ENCODE measurements at regions not wholly inside any gene's neighbourhood (a gene's known extent, or its start where the extent isn't known, plus 50 kb on each side); places are given as distances from the start of the nearest gene placed in this dataset.
A peak's percentile ranks its signal among the peaks of the same experiment; 100 is the strongest.

DNA sequence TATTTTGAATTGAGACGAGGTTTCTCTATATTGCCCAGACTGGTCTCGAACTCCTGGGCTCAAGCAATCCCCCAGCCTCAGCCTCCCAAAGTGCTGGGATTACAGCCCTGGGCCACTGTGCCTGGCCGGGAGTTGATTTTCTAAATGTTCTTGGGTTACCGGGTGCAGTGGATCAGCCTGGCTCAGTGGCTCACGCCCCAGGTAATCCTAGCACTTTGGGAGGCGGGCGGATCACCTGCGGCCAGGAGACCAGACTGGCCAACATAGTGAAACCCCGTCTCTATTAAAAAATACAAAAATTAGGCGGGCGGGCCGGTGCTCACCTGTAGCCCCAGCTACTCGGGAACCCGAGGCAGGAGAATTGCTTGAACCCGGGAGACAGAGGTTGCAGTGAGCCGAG is 106.9 kb upstream of the LARP1 start:
- Histone ChIP-seq H4K5ac (ENCODE audit: insufficient read length, low read depth, low read length) (no peak overlapping the region), H2BK5ac (ENCODE audit: low read depth, low read length) (no peak overlapping the region), H3K4me1 (replicated peaks in 1 of 4; ENCODE audit: control insufficient read depth in 3 of 4, insufficient read depth in 4 of 4, low read length in 3 of 4) (peaks cover 0 to 10% (median 5%) of the 10 kb centered on the region in 4 experiments; a peak in 4 of 7 replicates), H3K14ac (ENCODE audit: insufficient read length) (no peak overlapping the region), H3K27ac (ENCODE audit: low read depth, low read length) (no peak overlapping the region), H4K91ac (replicated peaks; ENCODE audit: insufficient read length, low read length) (no peak overlapping the region), H2BK12ac (ENCODE audit: low read depth, low read length) (no peak overlapping the region), H3K56ac (replicated peaks; ENCODE audit: insufficient read length, low read depth, low read length) (no peak overlapping the region), H3K4me3 (ENCODE audit: extremely low read depth in 1 of 4, insufficient read depth in 2 of 4, low read depth in 3 of 4, low read length in 4 of 4) (no peak overlapping the region), H3K36me3 (ENCODE audit: control insufficient read depth in 2 of 4, insufficient read depth in 4 of 4, low read length in 3 of 4) (no peaks in the 10 kb centered on the region), H2BK20ac (ENCODE audit: low read length) (no peak overlapping the region), H2BK120ac (replicated peaks; ENCODE audit: low read depth, low read length) (no peak overlapping the region), H2AFZ (ENCODE audit: low read length) (no peak overlapping the region), H3K9ac (replicated peaks in 1 of 4; ENCODE audit: extremely low read depth in 1 of 4, low read depth in 3 of 4, low read length in 3 of 4) (no peak overlapping the region), H4K20me1 (replicated peaks in 1 of 2; ENCODE audit: control insufficient read depth in 1 of 2, insufficient read depth in 2 of 2, low read length in 2 of 2) (no peaks in the 10 kb centered on the region), H3K23ac (ENCODE audit: insufficient read length) (no peak overlapping the region), H3K27me3 (replicated peaks in 1 of 4; ENCODE audit: control insufficient read depth in 3 of 4, extremely low read depth in 1 of 4, insufficient read depth in 3 of 4, low read length in 3 of 4) (peaks cover 0 to 19% (median 12%) of the 10 kb centered on the region in 4 experiments; a peak in 5 of 7 replicates), H3K23me2 (ENCODE audit: low read depth, low read length) (peaks cover 2% of the 10 kb centered on the region; the same call in 1 of the 2 replicates), H3K4me2 (ENCODE audit: insufficient read depth in 1 of 2, low read depth in 2 of 2, low read length in 2 of 2) (peak overlapping the region; percentile 63 to 69; a peak in 1 of 4 replicates), H3K9me3 (ENCODE audit: insufficient read depth in 2 of 2, low read depth in 1 of 2, low read length in 1 of 2) (peaks cover 3 to 6% of the 10 kb centered on the region in 2 experiments; a peak in 1 of 4 replicates), H3K18ac (ENCODE audit: extremely low read depth, low read length) (no peak overlapping the region), H3K79me1 (ENCODE audit: low read depth, low read length) (no peaks in the 10 kb centered on the region), H3K79me2 (ENCODE audit: control insufficient read depth in 1 of 2, insufficient read depth in 2 of 2, low read length in 2 of 2) (no peaks in the 10 kb centered on the region), H2AK5ac (ENCODE audit: low read depth, low read length) (no peak overlapping the region), H2BK15ac (ENCODE audit: low read length) (no peak overlapping the region), H4K8ac (ENCODE audit: extremely low read depth, insufficient read depth, low read length) (no peak overlapping the region), H3K4ac (replicated peaks; ENCODE audit: insufficient read length, low read depth, low read length) (no peak overlapping the region)
- ChIA-PET POLR2A (ENCODE audit: partially characterized antibody) (interaction anchor here (0.7 to 1.8 kb wide), 3 partner anchors 93 to 384 kb away, joined by 3 to 5 read pairs (median 3); partner anchors contain the start of gene CNOT8), CTCF (ENCODE audit: partially characterized antibody) (interaction anchor here (0.6 to 5.1 kb wide), 9 partner anchors 16 to 582 kb away, joined by 3 to 46 read pairs (median 3); partner anchors contain the start of gene CNOT8)
- 92% methylated on average over 16 of the region's 16 CpGs; no CpG with 5 or more reads in 1 of the 2 experiments for WGBS, 2 experiments (ENCODE audit: extremely low coverage in 1 of 2, insufficient coverage in 1 of 2, insufficient read length in 1 of 2, insufficient replicate concordance in 2 of 2, low coverage in 1 of 2, low lambda C conversion rate in 2 of 2, missing lambda C conversion rate in 1 of 2)
- FAIRE-seq (no peak), DNase-seq (ENCODE audit: low read depth in 1 of 2, low spot score in 2 of 2) (no peak)
- TF ChIP-seq RNF2 (IDR thresholded peaks at IDR 0.05; ENCODE audit: borderline replicate concordance, low read depth, low read length, missing control alignments, poor library complexity, severe bottlenecking) (no peak), BCL11A (IDR thresholded peaks at IDR 0.05; ENCODE audit: low read depth in 2 of 2, low read length in 2 of 2) (no peak), KDM4A (IDR thresholded peaks at IDR 0.05; ENCODE audit: low read depth, low read length, severe bottlenecking) (no peak), POLR2AphosphoS5 (IDR thresholded peaks at IDR 0.05; ENCODE audit: low read depth, low read length) (no peak), NRF1 (IDR thresholded peaks at IDR 0.05; ENCODE audit: low read depth, low read length) (no peak), CEBPB (IDR thresholded peaks at IDR 0.05; ENCODE audit: low read depth, low read length) (no peak), BACH1 (IDR thresholded peaks at IDR 0.05; ENCODE audit: low read length) (no peak), SIRT6 (IDR thresholded peaks at IDR 0.05; ENCODE audit: low read length) (no peak), SP2 (IDR thresholded peaks at IDR 0.05; ENCODE audit: low read length) (no peak), EP300 (IDR thresholded peaks at IDR 0.05; ENCODE audit: borderline replicate concordance in 1 of 2, low read depth in 2 of 2, low read length in 2 of 2) (no peak)
- TF ChIP-seq, protein P1, sequence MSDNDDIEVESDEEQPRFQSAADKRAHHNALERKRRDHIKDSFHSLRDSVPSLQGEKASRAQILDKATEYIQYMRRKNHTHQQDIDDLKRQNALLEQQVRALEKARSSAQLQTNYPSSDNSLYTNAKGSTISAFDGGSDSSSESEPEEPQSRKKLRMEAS (IDR thresholded peaks at IDR 0.05): no peak
